ENCODE measurements at regions not wholly inside any gene's neighbourhood (a gene's known extent, or its start where the extent isn't known, plus 50 kb on each side); places are given as distances from the start of the nearest gene placed in this dataset.

DNA sequence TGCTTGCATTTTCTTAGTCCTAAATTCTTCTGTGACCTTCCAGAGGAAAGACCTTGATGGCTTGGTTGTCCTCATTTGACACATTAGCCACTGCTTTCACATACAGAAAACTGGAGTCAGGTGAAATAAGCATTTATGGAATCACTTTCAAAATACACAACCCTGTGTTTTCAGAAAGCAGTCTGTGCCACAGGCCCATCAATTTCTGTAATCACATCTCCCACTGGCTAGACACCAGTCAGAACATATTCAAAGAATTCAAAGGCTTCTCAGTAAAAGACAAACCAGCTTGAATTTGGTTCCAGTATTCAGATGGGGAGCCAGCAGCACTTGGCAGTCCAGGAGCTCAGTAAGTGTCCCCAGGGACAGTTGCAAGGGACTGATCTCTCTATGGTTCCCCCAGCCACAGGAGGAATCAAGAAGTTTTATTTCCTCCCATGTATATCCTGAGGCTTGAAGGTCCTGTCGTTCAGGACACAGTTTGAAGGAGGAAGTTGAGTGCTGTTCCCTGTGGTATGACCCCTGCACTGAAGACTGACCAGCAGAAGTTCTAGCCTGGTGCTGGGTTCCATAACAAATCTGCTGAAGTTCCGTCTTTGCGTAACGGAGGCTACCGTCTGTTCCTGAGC is 214.3 kb downstream of the FOXO1 start:
- peak; percentile 83 for DNase-seq (ENCODE audit: low read depth)
- H3K4me3 ChIP-seq (ENCODE audit: low read depth, low read length), result no peak overlapping the region
- TF ChIP-seq MYC (IDR thresholded peaks at IDR 0.05; ENCODE audit: low read depth, low read length), result no peak
- TF ChIP-seq, protein P1, sequence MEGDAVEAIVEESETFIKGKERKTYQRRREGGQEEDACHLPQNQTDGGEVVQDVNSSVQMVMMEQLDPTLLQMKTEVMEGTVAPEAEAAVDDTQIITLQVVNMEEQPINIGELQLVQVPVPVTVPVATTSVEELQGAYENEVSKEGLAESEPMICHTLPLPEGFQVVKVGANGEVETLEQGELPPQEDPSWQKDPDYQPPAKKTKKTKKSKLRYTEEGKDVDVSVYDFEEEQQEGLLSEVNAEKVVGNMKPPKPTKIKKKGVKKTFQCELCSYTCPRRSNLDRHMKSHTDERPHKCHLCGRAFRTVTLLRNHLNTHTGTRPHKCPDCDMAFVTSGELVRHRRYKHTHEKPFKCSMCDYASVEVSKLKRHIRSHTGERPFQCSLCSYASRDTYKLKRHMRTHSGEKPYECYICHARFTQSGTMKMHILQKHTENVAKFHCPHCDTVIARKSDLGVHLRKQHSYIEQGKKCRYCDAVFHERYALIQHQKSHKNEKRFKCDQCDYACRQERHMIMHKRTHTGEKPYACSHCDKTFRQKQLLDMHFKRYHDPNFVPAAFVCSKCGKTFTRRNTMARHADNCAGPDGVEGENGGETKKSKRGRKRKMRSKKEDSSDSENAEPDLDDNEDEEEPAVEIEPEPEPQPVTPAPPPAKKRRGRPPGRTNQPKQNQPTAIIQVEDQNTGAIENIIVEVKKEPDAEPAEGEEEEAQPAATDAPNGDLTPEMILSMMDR (IDR thresholded peaks at IDR 0.05; ENCODE audit: low read depth, low read length), result no peak
- no peak for TF ChIP-seq POLR2A (IDR thresholded peaks at IDR 0.05; ENCODE audit: extremely low read depth, insufficient read length)
- TF ChIP-seq, protein P2, sequence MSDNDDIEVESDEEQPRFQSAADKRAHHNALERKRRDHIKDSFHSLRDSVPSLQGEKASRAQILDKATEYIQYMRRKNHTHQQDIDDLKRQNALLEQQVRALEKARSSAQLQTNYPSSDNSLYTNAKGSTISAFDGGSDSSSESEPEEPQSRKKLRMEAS (IDR thresholded peaks at IDR 0.05; ENCODE audit: low read depth, low read length), result no peak

DNA sequence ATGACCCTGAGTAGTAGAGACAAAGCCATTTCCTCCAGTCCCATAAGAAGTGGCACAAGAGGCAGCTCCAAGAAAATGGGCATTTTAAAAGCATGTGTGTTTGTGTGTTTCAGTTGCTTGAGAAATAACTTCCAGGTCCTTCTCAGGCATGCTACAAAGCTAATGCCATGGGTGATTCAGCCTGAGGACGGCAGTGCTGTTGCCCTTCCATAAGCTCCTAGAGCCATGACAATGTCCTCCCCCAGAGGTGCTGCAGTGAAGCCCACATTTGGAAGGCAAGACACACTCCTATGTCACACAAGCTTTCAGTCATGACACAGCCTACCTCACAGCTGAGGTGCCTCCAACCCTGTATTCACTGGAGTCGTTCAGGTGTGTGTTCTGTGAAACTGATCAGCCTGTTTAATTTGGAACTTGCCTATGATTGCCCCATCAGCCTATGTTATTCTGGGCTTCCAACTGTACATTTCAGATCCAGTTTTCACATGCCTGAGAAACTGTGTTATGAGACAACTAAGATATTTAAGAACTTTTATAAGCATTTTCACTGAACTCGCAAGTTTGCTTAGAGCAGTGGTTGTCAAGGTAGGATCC is 213.6 kb downstream of the FOXO1 start:
- TF ChIP-seq, protein P1 (IDR thresholded peaks at IDR 0.05; ENCODE audit: low read depth, low read length), result no peak
- TF ChIP-seq POLR2A (IDR thresholded peaks at IDR 0.05; ENCODE audit: extremely low read depth, insufficient read length) (no peak), MYC (IDR thresholded peaks at IDR 0.05; ENCODE audit: low read depth, low read length) (no peak)
- TF ChIP-seq, protein P2 (IDR thresholded peaks at IDR 0.05; ENCODE audit: low read depth, low read length), result no peak
- H3K4me3 ChIP-seq (ENCODE audit: low read depth, low read length), result no peak overlapping the region
- DNase-seq (ENCODE audit: low read depth), result peak; percentile 17

DNA sequence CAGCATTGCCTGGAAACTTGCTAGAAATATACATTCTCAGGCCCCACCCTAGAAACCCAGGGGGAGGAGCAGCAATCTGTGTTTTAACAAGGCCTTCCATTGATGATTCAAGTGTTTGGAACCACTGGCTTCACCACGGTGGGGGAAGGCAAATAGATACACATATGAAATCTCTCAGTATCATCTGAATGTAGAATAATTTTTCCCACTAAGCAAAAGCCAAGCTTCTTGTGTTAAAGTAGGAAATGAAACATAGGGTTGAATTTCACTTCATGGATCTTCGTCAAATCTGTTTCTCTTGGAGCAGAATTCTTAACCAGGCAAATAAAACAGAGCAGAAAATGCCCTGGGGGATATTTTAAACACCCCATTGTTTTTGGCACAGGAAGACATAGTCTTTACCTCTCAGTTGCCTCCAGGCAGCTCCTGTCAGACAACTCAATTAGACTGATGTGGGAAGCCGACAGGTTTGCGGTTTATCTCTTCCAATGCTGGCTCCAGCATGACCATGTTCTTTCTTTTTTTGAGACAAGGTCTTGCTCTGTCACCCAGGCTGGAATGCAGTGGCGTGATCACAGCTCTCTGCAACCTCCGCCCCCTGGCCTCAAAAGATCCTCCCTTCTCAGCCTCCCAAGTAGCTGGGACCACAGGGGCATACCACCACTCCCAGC is 213.0 kb downstream of the FOXO1 start:
- no peak for DNase-seq (ENCODE audit: low read depth)

DNA sequence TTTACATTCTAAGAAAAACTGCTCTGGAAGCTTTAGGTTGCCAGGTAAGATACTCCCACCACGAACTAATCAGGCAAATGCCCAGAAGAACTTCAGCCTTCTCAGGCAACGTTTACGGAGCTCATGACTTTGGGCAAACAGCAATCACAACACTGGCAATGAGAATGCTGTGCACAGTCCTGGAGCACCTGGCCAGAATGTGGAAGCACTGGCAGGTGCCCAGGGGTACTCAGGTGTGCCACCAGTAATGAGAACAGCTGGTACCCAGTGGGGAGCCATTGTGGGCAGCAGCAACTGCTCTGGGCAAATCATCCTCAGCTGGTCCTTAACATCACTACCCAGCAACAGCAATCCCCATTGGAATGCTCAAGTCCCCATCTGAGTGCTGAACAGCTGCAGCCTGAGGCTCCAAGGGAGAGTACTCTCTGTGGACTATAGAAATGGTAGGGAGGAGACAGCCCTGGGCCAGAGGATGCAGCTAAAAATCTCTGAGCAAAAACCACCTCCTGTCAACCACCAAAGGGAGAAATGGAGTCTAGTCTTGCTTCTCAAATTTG is 210.0 kb downstream of the FOXO1 start:
- TF ChIP-seq, protein P2 (IDR thresholded peaks at IDR 0.05; ENCODE audit: low read depth, low read length), result no peak
- no peak for TF ChIP-seq POLR2A (IDR thresholded peaks at IDR 0.05; ENCODE audit: extremely low read depth, insufficient read length)
- TF ChIP-seq, protein P1 (IDR thresholded peaks at IDR 0.05; ENCODE audit: low read depth, low read length), result no peak
- no peak for TF ChIP-seq MYC (IDR thresholded peaks at IDR 0.05; ENCODE audit: low read depth, low read length)
- no peak for DNase-seq (ENCODE audit: low read depth)
- H3K4me3 ChIP-seq (ENCODE audit: low read depth, low read length), result no peak overlapping the region

More for the DNA sequence above, 213.0 kb downstream of the FOXO1 start:
- no peak for TF ChIP-seq POLR2A (IDR thresholded peaks at IDR 0.05; ENCODE audit: extremely low read depth, insufficient read length)
- TF ChIP-seq, protein P1 (IDR thresholded peaks at IDR 0.05; ENCODE audit: low read depth, low read length), result no peak
- no peak for TF ChIP-seq MYC (IDR thresholded peaks at IDR 0.05; ENCODE audit: low read depth, low read length)
- TF ChIP-seq, protein P2 (IDR thresholded peaks at IDR 0.05; ENCODE audit: low read depth, low read length), result no peak
- H3K4me3 ChIP-seq (ENCODE audit: low read depth, low read length), result no peak overlapping the region

DNA sequence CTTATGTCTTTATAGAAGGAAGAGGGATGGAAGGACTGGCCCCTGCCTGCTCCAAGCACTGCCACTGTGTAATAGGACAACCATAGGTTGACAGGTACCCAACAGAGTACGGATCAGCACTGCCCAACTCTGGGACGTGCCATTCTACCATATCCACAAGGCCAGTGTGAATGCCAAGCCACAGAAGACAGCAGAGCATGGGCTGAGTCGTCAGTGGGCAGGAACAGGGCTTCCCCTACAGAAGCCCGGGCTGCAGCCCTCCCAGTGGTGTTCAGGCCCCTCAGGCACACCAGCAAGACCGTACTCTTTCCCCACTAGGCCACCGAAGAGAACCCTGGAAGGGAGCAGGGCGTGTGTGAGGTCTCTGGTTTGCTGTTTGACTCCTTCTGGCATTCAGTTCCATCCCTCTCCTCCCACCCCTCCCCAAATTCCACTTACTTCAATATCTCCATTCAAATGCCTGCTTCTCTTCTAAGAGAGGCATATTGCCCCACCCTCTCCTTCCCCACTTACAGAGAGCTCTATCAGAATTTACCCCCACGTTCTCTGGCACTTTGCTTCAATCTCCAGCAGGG is 209.4 kb downstream of the FOXO1 start:
- H3K4me3 ChIP-seq (ENCODE audit: low read depth, low read length), result no peak overlapping the region
- TF ChIP-seq, protein P1 (IDR thresholded peaks at IDR 0.05; ENCODE audit: low read depth, low read length), result no peak
- TF ChIP-seq, protein P2 (IDR thresholded peaks at IDR 0.05; ENCODE audit: low read depth, low read length), result no peak
- TF ChIP-seq POLR2A (IDR thresholded peaks at IDR 0.05; ENCODE audit: extremely low read depth, insufficient read length), result no peak
- no peak for DNase-seq (ENCODE audit: low read depth)

All from NB4 (cell line).